HPDE6-E6E7 (cell line): ENCODE measurements at regions not wholly inside any gene's neighbourhood (a gene's known extent, or its start where the extent isn't known, plus 50 kb on each side); places are given as distances from the start of the nearest gene placed in this dataset.

ENCODE experiments used
- DNase-seq: peaks from one replicate; pipeline ENCODE4 v3.0.0; 2011; ENCODE audit warnings: missing footprints; ENCODE audit errors: extremely low spot score

DNA sequence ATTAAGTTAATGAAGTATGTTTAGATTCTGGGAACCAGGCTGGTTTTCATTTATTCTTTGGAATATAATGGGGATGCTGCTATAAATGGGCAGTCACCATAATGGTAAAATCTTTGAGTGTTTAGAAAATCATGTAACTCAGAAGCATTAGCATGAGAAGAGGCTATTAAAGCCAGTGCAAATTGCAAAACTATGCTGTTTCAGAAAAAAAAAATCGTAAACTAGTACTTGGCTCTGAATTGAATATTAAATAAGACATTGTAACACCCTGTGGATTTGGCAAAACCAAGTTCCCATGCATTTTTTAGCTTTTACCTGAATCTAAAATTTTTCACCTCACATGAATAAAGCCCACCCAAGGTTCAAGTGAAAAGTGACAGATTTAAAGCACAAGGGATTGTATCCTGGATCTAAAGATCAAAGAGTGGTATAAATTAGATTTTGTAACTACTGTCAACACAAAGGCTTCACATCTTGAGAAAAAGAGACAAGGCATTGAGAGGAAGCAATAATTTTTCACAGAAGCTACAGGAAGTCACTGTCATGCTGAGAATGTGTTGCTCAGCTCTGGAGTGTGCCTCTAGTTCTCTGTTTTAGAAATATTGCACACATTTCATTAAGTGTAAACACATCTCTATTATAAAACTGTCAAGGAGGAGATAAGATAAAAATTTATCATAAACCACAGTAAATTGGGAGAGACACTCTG, 142.2 kb downstream of the ABCA8 start:
- no peak for DNase-seq

DNA sequence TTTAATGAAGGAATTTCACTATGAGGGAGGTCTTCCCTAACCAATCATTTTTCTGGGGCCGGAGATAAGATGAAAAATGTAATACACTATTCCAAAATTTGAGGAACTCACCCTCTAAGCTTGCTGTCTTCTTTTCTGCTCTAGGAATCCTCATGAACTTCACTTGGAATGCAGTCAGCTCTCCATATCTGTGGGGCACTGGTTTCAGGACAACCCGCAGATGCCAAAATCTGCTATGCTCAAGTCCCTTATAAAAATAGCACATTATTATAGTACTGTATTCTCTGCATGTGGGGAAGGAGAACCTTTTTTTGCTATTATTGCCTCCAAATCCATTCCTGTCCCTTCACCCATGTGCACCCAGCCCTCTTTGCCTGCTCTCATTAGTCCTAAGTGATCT, 146.0 kb downstream of the ABCA8 start:
- DNase-seq = no peak

DNA sequence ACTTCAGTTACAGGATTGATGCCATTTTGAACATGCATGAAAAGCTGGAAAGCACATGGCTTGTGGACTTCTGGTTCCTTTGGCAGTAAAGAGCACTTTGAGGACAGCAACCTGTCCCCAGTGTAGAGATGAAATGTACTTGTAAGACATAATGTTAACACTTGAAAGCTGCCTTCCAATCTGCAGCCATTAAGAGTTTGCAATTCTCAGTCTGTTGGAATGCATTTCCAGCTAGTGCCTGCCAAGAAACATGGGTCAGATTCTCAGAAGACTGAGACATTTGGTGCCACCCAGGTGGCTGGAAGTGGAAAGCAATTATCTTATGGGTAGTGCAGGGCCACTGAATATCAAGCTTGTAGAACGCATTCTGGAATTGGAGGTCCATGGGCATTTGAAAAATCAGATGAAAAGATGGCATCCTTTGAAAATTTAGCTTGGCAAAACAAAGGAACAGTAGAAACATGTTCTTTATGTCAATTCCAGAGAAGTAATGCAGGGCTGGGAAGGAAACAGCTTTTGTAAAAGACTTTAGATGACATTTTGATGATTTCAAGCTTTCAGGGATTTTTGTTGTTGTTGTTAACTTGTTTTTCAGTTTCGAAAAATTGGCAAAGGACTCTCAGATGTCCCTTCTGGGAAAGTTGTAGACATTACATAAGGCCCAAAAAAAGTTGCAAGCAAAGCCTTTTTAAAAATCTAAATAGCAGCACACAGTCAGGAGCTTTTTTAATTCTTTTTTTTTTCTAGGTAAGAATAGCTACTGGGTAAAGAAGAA, 147.0 kb downstream of the ABCA8 start:
- DNase-seq = no peak

DNA sequence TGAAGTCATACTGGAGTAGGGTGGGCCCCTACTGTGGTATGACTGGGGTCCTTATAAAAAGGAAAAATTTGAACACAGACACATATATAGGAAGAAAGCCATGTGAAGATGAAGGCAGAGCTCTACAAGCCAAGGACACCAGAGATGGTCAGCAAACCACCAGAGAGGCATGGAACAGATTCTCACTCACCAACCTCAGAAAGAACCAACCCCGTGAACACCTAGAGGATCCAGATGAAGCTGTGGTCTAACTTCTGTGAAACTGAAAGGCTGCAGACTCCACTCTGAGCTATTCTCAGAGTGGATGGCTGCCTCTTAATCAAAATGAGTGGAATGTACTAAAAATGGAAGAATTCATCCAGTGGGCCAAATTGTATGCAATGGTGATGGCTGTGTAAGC, 149.6 kb downstream of the ABCA8 start:
- no peak for DNase-seq

DNA sequence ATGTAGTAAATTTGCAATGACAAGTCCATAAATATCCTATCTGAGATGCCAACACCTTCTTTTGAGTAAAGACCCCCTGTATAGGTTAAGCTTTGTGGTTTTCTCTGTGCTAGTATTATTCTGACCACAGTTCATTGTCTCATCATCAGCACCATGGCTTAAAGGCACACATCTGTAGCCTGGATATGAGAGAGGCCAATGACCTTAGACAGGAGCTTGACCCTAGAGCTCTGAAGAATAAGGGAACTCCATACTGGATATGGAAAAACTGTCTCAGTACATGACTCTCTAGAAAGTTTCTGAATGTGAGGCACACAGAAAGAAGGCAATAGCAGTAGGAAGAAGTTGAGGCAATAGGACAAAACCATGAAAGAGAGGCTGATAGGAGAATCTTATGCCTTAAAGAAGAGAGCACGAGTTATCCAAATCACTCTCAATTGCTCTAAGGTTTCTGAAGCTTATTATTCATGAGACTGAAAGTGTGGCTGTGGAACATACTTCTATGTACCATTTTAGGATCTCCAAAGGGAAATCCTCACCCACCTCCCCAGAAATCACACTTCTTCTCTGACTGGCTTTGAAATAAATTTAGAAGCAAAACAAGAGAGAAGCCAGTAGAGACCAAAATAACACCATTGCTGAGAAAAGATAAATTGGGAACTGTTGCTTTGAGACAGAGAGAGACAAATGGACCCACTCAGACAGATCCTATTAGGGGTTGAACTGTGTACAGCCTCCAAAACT, 150.2 kb downstream of the ABCA8 start:
- DNase-seq = no peak

DNA sequence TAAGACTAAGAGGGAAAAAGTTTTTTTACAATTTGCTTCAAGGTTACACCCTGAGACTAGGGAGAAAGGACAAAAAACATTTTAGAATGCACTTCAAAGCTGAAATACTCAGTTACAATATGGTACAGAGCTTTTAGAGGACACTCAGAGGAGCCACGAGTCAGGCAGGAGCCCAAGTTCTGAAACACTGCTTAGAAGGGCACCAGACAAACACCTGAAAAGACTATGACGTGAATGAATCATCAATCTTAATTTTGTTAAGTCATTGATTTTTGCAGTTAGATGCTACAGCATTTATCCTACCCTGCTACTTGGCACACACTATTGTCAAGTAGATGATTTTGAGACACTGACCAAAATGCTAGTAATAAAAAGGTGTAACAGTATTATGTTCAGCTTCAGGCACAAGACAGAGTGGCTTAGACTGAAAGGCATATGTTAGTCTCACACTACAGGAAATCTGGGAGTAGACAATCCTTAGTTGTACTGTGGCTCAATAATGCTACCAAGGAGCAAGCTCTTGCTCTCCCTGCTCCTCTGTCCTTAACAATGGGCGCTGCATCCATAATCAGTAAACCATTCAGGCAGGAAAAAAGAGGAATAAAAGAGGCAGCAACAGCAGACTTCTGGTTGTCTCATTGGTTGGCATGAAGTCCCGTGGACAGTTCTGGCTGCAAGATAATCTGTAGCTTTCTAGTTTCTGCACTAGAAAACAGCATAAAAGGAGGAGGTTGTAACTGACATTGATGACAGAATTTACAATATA, 151.8 kb downstream of the ABCA8 start:
- no peak for DNase-seq

DNA sequence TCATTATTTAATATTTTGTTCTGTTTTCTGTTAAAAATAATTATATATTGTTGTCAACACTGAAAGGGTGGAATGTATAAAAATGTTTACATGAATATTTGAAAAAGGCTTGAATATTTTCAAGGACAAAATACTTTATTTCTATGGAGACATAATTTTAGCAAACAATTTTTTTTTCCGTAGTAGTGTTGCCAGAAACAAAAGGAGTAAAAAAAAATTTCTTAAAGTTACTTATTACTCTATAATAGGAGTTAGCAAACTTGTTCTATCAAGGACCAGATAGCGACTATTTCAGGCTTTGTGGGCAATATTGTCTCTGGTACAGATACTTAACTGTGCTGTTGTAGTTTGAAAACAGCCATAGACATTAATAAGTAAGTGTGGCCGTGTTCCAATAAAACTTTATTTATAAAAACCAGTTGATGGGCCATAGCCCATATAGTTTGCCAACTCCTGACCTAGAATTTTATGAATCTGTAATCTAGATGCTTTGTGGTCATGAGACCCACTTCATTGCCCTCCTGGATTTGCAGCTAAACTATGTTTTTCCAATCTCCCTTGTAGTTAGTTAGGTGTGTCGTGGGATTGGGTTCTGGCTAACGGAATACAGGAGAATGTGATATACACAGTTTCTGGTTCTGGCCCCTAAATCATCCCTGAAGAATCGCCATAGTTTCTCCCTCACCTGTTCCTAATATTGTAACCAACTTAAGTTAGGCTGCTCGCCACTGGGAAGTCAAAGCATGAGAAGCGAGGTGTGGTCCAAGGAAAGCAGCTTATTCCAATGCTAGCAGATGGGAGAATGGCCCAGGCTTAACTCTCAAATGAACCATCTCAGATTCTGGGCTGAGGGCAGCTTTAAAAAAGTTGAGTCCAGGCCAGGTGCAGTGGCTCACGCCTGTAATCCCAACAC, 153.6 kb downstream of the ABCA8 start:
- no peak for DNase-seq

DNA sequence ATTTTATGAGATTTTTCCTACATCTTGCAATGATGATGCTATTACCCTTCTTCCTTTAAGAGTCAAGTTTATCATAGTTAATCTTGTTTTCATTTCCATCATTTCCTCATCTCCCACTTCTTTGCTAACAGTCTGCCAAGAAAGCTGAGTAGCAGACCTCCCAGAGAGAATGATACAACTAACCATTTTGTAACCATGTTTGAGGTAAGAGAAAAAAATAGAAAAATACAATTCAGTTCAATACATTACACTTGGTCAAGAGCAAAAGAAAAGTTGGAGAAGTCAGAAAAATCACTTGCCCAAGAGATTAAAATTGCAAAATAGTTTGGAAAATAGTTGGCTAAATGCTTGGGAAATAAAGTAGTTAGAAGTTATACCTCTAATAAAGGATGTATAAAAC, 154.4 kb downstream of the ABCA8 start:
- DNase-seq = no peak

DNA sequence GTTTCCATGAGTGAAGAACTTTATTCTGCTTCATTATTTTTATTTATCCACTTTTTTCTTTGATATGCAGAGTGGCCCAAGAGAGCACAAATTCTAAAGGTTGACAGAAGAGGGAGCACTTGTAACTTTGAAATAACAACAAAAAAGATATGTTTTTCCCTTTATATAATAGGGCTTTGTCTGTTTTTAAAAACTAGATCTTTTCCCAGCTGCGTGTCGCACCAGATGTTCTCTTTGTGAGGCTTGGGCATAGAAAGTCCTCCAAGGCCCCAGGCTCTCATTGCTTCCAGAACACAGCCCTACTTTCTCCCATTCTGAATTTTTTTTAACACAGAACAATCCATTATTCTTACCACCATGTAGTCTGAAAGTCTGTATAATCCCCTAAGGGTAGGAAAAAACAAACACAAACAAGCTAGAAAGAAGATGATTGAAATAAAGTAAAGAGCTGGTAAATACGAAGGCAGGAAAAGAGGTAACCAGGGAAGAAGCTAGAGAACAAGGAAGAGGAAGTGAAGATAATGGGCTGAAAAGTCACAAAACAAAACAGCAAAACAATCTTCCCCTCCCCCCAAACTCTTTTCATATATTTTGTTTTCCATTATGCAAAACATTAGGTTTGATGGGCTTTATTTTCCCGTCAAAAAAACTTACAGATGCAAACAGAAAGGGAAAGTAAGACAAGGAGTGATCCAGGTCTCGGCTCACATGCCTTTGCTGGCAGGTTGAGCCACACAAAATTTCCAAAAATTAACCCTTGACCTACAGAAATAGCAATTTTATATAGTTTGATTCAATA, 160.4 kb downstream of the ABCA8 start:
- DNase-seq = no peak

DNA sequence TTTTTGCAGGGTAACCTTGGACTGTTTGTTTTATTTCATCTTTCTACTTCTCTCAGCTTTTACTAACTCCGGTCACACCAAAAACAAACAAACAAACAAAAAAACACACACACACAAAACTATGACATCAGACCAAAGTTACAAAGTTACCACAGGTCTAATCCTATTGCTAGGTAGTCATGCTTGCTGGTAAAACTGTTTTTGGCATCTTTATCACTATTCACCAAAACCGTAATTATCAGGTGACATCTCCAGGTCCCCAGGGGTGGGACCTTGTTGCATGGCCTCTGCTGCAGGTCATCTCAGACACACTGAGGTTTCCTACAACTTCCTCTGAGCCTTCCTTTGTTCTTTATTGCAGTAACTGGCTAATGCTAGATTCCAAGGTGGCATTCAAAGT, 162.3 kb downstream of the ABCA8 start:
- no peak for DNase-seq

DNA sequence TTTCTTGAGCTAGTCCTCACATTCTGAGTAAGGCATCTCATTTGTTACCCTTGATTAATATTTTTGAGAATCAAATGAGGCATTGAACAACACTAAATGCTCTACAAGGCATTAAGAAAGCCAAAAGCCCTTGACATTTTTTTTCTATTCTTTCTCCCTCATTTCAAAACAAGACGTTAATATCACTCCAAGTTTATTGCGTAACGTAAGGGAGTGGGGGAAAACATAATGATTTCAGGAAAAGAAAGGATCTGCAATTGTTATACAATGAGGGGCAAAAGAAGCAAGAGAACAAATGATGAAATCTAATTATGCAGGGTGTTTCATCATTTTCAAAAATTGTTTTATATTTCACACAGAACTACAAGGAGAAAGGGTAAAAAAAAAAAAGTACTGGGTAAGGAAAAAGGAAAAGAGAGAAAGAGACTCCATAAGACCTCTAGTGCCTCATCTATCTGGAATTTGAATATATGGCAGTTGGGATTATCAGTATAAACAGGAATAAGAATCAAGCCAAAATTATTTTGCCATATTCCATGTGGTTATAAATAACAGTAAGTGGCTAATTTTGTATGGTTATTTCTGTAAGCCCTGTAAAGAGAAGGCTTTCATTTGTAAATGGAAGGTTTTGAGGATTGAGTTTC, 163.0 kb downstream of the ABCA8 start:
- DNase-seq = no peak

DNA sequence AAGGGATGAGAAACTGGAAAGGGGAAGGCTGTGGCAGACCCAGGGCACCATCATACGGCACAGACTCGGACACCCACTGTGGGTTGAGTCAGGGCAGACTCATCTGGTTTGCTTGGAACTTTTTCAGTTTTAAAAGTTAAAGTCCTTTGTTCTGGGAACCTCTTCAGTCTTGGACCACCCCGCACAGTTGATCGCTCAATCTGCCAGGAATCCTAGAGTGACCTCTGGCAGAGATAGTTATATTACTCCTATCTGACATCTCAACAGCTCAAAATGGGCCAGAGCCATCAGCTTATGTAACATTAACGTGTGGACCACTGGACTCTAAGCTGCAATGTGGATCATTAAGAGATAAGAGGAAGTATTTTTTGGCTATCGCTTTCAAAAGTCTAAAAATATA, 164.3 kb downstream of the ABCA8 start:
- no peak for DNase-seq

DNA sequence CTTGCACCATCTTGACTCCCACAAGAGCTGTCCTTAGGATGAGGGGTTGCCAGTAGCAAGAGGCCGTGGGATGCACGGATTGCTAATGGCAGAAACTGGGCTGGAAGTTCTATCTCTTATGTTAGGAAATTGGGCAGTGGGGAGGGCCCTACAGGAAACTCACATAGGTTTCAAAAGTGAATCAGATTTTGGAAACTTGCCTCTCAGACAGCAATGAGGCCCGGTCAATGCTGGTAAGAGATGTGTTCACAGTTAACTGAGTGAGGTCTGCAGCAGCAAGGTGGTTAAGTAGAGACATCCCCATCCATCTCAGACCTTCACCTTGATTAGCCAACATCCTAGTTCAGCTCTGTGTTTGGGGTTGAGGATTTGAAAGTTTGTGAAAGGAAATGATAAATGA, 164.7 kb downstream of the ABCA8 start:
- DNase-seq = no peak

DNA sequence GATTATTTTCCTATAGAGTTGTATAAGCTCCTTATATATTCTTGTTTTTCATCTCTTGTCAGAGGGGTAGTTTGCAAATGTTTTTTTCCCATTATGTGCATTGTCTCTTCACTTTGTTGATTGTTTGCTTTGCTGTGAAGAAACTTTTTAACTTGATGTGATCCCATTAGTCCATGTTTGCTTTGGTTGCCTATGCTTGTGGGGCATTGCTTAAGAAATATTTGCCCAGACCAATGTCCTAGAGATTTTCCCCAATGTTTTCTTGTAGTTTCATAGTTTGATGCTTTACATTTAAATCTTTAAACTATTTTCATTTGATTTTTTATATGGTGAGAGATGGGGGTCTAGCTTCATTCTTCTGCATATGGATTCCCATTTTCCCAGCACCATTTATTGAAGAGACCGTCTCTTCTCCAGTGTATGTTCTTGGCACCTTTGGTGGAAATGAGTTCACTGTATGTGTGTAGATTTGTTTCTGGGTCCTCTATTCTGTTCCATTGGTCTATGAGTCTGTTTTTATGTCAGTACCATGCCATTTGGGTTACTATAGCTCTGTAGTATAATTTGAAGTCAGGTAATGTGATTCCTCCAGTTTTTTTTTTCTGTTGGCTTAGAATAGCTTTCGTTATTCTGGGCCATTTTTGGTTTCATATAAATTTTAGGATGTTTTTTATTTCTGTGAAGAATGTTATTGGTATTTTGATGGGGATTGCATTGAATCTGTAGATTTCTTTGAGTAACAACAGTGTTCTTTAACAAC, 165.8 kb downstream of the ABCA8 start:
- DNase-seq = no peak

DNA sequence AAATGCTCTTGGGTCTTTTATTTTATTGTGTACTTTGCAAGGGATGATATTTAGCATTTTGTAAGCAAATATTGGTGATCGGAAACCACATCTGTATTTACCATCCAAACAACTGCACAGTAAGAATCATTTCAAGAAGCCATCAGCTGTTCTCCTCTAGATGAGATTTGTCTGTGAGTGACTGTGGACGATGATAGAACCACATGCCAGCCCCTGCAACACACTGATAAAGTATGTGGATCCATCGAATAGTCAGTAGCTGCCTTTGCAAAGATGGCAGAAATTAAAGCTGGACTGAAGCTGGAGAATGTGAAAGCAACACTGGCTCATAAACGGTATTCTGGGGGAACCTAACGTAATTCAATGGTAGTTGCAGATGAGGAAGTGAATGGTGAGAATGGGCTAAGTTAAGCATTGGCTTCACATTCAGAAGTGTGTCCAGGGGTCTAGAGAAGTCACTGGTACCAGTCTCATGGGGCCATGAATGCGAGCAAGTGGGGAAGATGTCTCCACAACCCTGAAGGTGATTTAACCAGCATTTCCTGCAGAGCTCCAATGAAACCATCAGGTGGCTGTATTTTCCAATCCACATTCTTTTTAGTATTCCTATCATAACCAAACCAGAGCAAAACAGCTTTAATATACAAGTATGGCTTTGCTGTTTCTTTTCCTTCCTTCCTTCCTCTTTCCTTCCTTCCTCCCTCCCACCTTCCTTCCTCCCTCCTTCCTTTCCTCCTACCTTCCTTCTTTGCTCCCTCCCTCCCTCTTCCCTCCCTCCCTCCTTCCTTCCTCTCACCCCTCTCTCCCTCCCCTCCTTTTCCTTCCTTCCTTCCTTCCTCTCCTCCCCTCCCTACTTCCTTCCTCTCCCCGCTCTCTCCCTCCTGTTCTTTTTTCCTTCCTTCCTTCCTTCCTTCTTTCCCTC, 169.4 kb downstream of the ABCA8 start:
- no peak for DNase-seq

DNA sequence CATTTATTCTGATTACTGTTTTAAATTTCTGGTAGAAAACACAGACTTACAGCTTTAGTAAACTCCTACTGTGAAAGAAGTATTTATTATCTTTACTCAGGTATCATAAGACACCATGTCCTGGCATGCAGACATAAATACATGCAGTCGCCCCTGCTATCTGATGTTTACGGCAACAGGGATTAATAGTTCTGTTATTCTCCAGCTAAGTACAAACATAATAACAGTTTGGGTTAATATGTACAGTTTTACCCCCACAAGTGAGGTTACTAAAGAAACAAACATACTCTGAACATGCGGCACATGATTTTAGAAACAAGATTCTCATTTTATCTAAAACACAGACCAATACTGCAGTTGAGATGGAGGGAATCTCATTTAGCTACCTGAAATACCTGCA, 170.8 kb downstream of the ABCA8 start:
- no peak for DNase-seq

DNA sequence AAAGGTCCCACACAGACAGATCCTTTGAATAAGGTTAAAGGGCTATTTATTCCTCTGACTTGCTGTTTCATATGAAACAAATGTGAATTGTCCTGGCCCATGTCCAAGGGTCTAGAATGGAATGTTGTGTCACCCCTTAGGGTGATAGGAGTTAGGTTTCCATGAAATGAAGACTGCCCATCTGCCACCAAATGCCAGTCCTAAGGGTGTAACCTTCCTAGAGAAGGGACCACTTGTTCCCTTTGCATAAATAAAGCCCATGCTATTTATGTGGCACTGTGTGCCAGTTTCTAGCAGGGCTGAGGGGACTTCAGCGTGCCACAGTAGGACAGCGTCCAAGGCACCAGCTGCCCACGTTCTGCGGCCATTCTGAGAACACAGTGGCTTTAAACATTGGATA, 171.3 kb downstream of the ABCA8 start:
- no peak for DNase-seq

DNA sequence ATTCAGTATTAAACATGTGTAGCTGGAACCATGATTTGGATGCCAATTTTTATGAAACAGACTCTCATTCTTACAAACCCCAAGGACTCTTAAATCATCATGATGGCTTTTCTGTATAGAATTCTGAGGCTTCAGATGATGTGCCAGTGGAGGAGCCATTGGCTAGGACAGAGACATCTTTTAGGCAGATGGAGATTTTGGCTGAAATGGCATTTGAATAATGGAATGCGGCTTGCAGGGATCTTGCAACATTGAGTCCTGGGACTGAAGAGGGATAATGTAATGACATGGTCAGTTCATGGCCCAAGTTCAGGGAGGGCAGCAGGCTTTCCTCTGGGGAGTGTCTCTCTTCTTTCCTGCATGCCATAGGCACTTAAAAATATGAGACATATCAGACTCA, 172.4 kb downstream of the ABCA8 start:
- no peak for DNase-seq
